ENCODE measurements at regions not wholly inside any gene's neighbourhood (a gene's known extent, or its start where the extent isn't known, plus 50 kb on each side); places are given as distances from the start of the nearest gene placed in this dataset.

GRCh38 chr9:107976767-107977166 lies 487.2 kb upstream of the KLF4 start:
- no peak for TF ChIP-seq CTCF (conservative IDR thresholded peaks at IDR 0.05; ENCODE audit: low read depth, low read length)
- no peak for TF ChIP-seq MAFK (IDR thresholded peaks at IDR 0.05; ENCODE audit: low read depth, low read length)
- TF ChIP-seq SMC3 (IDR thresholded peaks at IDR 0.05; ENCODE audit: low read depth, low read length): no peak
- no peak for TF ChIP-seq POLR2A (IDR thresholded peaks at IDR 0.05; ENCODE audit: low read depth, low read length)
- TF ChIP-seq RAD21 (IDR thresholded peaks at IDR 0.05; ENCODE audit: low read length): no peak
- TF ChIP-seq USF2 (IDR thresholded peaks at IDR 0.05; ENCODE audit: low read depth, low read length): no peak
- no peak for TF ChIP-seq FOS (IDR thresholded peaks at IDR 0.05; ENCODE audit: low read depth, low read length)
- TF ChIP-seq MAZ (IDR thresholded peaks at IDR 0.05; ENCODE audit: borderline replicate concordance, low read depth, low read length): no peak
- no peak for TF ChIP-seq CEBPB (IDR thresholded peaks at IDR 0.05; ENCODE audit: low read depth, low read length)
